ENCODE measurements at regions not wholly inside any gene's neighbourhood (a gene's known extent, or its start where the extent isn't known, plus 50 kb on each side); places are given as distances from the start of the nearest gene placed in this dataset.

- Histone ChIP-seq H3K4me3 (no peak overlapping the region), H3K27me3 (replicated peaks in 1 of 7) (peaks cover 0 to 18% (median 0%) of the 10 kb centered on the region in 7 donors), H3K9me3 (peaks cover 0 to 50% (median 37%) of the 10 kb centered on the region in 8 donors), H3K36me3 (no peaks in the 10 kb centered on the region), H3K4me1 (no peaks in the 10 kb centered on the region), H3K27ac (no peak overlapping the region)
- 85 to 95% (median 88%) methylated on average over 2 of the region's 2 CpGs for WGBS, 5 donors
- no peak for DNase-seq
- intact Hi-C loops (cut with DNase I; ENCODE audit: low total_unique reads): no loop called here
- no peak for TF ChIP-seq POLR2A (IDR thresholded peaks at IDR 0.05)
Observed at GRCh38 chr20:43778375-43778774, 51.6 kb upstream of the GTSF1L start.

GRCh38 chr20:43776691-43777090 is 49.9 kb upstream of the GTSF1L start:
- DNase-seq: no peak
- Histone ChIP-seq H3K27me3 (replicated peaks in 1 of 7) (peaks cover 0 to 33% (median 0%) of the 10 kb centered on the region in 7 donors), H3K9me3 (peaks cover 0 to 48% (median 37%) of the 10 kb centered on the region in 8 donors), H3K27ac (no peak overlapping the region), H3K4me3 (no peak overlapping the region), H3K4me1 (no peaks in the 10 kb centered on the region), H3K36me3 (no peaks in the 10 kb centered on the region)
- TF ChIP-seq CTCF (IDR thresholded peaks at IDR 0.05 in 8 of 11, conservative IDR thresholded peaks at IDR 0.05 in 3 of 11) (no peak), POLR2AphosphoS5 (IDR thresholded peaks at IDR 0.05) (no peak), POLR2A (IDR thresholded peaks at IDR 0.05) (no peak)
- WGBS, 5 donors: 93 to 100% (median 96%) methylated on average over 1 of the region's 1 CpG
- intact Hi-C loops (cut with DNase I; ENCODE audit: low total_unique reads): no loop called here

Small RNAs in the stretch of these regions (small RNA-seq; reads per million reads assigned to genes)
- gene RNU6-639P: 0 reads per million in 4 donors

Measured in spleen (tissue), 11 donors.